GM21576 (cell line): ENCODE measurements at regions not wholly inside any gene's neighbourhood (a gene's known extent, or its start where the extent isn't known, plus 50 kb on each side); places are given as distances from the start of the nearest gene placed in this dataset.

Experiments
- ATAC-seq: cut with Tn5 transposase; IDR thresholded peaks from one replicate; pipeline ENCODE4 v1.9.1; 2021; ENCODE audit warnings: mild to moderate bottlenecking, moderate library complexity; ENCODE audit not compliant: unreplicated experiment

DNA sequence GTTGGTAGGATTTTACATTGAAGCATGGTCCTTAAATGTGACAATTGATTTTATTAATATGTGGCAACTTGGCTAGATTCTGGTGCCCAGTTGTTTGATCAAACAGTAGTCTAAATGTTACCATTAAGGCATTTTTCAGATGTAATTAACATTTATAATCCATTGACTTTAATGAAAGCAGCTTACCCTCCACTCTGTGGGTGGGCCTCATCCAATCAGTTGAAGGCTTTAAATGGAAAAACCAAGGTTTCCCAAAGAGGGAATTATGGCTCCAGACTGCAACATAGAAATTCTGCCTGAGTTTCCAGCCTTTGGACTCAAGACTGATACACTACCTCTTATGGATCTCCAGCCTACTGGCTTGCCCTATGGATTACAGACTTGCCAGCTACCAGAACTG, 1153.2 kb downstream of the BCL11B start:
- ATAC-seq: no peak

DNA sequence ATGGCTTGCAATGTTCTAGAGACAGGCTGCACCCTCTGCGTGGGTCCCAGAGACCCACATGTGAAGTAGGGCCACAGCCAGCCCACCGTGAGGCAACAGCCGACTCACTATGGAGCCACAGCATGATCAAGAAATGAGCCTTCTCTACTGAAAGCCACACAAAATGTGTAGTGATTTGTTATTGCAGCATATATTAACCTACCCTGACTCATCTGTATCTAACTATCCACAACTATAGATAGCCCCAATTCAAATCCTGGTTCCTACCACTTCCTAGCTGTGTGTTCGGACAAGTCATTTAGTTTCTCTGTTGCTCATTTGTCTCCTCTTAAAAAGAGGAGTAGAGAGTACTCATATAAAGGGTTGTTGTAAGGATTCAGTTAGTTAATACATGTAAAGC, 1152.3 kb downstream of the BCL11B start:
- ATAC-seq: no peak

DNA sequence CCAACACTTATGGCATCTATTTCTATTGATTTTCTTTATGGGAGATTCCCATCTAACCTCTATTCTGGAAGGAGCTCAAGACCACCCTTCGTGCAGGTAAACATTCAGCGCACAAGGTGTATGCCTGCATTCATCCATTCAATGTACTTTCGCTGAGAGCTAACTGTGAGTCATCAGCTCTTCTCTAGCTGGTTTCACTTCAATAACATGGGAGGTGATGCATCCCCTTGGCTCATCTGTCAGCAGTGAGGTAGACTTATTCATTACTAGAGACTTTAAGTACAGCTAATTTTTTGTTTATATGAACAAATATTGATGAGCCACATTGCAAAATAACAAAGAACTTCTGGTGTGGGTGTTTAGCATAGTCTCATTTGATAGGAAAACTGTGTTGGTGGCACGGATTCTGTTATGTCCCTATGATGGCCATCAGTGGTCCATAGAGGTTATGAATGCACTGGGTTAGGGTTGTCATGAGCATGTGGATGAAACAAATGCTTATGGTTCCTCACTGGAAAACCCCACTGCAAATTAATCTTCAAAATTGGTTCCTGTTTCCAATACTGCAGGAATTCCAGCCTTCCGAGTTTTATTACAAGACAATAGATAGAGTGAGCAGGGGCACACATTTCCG, 1151.0 kb downstream of the BCL11B start:
- ATAC-seq: no peak

DNA sequence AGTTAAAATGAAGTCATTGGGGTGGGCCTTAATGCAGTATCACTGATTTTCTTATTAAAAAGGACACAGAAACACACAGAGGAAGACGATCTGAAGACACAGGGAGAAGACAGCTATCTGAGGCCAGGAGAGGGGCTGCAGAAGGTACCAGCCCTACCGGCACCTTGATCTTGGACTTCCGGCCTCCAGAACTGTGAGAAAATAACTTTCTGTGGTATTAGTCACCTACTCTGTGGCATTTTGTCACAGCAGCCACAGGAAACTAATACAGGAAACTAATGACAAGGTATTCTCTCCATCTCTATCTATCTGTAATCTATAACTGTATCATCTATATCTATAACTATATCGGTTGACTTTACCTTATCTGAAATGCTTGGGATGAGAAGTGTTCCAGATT, 1149.5 kb downstream of the BCL11B start:
- no peak for ATAC-seq

DNA sequence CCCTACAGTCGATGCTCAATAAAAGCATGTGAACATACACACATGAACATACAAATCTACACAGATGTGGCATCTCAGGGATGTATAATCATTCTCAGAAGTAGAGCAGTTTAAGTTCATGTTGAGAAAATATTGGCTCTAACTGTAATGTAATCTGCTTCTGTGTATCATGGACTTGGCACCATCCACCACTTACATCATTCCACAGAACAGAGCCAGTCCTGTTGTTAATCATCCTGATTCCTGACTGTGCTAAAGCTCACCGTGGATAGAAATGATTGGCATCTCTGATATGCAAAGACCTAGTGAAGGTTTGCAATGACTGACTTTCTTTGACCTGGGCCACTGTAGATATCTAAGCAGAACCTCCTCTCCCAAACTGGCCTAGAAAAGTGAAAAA, 1141.3 kb downstream of the BCL11B start:
- ATAC-seq: no peak

DNA sequence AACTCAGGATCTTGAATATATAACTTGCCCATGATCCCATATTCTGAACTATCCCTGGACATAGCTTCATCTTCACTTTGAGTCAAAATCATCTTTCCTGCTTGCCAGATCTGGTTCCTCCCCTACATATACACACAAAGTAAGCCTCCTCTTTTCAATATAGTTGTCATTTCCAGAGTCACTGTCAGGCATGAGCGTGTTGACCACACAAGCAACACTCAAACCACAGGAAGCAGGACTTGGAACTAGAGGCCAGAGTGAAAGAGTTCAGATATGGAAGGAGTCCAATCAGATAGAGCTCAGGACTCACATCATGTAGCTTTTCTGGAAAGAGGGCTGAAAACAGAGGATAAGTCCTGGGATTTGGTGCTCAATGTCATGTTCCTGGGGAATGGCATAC, 1140.6 kb downstream of the BCL11B start:
- no peak for ATAC-seq

DNA sequence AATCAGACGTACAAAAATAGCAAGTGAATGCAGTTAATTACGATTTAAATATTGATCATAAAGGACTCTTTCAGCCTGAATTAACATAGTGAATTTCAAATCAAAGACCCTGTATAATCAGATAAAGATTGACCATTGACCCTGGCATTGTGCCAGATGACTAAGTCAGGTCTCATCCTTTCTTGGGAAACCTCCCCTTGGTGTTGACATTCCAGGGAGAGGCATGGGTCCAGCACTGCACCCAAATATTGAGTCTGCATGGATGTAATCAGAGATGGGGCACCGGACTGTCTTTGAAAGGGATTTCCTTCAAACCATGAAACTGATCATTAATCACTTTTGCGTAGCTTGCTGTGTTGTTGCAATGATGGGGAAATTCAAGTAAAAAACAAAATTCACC, 1138.2 kb downstream of the BCL11B start:
- ATAC-seq: no peak

DNA sequence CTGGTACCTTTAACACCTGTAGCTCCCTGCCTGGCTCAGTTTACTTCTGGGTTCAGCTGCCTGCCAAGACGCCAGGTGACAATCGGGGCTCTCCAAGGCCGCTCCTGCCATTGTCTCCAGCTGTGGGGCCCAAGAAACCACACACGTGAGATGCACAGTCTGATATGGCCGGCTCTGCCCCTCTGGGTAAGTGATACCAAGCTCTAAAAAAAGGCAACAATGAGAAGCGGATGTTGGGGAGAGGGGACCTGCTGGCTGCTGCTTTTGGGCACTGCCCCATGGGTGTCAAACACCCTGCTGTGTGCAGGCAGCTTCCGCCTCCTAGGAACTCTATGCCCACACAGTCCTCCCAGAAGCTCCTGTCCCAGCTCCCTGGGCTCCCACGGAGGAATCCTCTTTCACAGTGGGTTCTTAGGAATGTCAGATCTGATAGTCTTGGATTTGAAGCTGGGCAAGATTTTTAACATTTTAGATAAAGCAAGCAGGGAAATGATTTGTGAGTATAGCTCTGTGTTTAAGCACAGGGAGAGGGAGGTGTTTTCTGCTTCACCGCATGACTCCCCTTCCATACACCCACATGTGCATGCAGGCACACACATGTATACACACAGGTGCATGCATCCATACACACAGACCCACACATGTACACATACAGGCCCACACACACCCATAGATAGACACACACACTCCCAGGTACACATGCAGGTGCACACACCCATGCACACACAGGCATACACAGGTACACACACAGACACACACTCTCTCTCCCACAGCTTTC, 1135.8 kb downstream of the BCL11B start:
- ATAC-seq: no peak

DNA sequence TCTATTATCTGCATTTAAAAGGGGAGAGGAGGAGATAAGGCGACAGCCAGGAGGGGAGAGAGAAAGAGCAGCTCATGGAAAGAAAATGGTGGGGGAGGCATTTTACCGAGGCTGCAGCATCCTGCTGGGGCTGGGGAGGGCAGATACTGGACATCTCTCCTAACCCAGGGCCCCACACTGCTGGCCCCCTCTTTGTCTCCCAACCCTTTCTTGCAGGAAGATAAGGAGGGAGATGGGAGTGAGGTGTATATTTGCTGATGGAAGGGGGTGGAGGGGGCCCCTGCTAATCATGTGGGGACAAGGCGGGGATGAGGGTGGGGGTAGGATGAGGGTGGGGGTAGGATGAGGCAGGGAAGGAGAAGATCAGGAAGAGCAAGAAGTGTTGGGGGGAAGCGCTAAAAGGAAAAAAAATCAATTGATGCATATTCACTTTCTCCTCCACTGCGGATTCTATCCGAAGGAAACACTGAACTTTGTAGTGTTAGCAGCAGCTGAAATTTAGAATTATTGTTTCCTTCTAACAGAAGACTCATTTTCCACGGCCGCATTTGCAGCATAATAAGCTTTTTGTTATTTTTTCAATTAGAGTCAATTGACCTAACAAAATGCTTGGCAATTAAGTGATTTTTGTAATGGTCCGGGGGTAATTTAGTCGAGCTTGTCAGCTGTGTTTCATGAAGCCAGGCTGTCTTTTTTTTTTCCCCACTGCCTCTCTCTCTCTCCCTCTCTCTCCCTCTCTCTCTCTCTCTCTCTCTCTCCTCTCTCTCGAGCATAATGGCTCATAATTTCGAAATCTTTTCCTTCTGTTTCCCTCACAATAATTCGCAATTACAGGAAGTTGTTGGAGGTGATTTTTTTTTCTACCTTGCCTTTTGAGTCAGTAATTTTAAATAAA, 1134.6 kb downstream of the BCL11B start:
- no peak for ATAC-seq

DNA sequence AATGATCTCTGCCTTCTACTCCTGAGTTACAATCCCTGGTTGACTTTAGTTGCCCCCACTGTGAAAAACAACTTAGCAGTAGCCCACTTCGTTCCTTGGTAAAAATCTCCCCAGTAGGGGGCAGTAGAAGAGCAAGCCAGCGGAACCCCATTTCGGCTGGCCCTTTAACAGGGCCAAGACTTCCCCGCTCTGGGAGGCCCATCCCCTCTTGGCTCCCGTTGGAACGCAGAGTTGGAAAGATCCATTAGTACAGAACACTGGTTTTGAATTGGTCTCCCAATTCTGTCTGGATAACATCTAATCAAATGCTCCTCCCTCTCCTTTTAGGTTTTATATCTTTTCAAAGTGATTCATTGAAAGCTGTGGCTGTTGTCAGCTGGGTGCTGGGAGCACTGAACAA, 1133.3 kb downstream of the BCL11B start:
- no peak for ATAC-seq

DNA sequence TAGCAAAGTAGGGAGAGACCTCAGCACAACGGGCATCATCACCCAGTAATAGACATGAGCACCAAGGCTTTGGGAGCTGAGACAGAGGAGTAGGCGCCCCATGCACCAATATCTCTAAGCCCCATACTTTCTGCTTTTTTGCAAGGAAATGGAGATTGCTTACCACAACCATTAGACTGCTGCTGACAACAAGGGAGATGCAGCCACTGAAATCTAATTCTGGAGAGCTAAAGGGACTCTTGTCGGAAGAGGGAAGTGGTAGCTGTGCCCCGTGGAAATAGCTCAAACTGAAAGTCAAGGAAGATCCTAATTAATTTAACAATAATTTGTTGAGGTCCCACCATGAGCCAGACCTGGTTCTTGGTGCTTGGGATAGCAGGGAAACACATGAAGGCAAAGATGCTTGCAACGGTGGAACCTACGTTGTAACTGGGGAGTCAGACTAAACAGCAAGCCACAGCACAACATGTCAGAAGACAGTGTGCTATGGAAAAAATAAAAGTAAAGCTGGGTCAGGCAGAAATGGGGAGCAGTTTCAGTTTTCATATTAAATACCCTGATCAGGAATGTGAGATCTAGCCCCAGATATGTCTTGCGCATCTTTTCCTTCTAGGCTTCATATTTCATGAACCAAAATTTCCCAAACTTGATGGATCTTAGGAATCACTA, 1131.0 kb downstream of the BCL11B start:
- no peak for ATAC-seq

DNA sequence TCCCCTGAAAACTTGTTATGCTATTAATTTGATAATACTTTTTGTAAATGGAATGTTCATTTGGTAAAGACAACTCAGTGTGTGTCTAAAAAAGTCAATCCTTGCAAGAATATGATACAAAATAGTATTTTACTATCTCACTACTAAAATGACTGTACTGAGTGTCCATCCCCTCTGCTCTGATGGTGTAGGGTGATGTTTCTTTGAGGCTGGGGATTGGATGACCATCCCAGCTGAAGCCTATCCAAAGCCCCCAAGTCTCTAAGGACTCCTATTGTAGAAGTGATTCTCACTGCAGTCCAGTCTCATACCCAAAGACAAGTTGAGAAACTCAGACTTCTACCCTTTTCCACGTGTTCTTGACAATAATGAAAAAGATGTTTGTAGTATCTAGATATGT, 1128.4 kb downstream of the BCL11B start:
- ATAC-seq: no peak

DNA sequence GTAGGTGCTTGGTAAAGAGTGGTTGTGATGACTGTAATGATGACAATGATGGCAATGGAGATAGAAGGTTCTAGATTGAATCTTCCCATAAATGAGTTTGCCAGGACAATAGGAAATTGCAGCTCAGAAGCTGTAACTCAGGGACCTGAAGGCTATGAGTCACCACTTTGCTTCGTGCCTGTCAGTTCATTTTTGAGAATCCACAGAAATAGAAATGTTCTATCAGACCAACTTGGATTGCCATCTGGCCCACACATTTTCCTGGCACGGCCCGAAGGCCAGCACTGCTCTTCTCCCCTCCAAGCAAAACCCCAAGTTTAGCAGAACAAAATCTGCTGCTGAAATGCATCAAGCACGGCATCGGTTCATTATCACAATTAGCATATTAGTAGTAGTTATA, 1127.0 kb downstream of the BCL11B start:
- no peak for ATAC-seq

DNA sequence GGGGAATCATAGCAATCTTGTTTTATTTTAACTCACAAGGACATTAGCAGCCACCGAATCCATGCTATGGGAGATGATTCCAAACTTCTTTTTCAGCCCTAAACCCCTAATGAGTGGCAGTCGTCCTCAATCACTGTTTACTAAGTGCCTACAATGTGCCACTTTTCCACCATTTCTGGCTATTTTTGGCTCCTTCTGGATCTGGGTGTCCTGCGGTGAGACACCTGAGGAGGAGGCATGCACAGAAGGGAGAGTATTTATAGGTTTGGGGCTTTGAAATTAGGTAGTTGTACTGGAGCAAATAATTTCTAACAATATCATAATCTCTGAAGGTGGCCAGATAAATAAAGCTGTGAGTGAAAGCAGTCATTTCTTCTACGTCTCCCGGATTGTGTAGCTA, 1125.6 kb downstream of the BCL11B start:
- ATAC-seq: no peak

DNA sequence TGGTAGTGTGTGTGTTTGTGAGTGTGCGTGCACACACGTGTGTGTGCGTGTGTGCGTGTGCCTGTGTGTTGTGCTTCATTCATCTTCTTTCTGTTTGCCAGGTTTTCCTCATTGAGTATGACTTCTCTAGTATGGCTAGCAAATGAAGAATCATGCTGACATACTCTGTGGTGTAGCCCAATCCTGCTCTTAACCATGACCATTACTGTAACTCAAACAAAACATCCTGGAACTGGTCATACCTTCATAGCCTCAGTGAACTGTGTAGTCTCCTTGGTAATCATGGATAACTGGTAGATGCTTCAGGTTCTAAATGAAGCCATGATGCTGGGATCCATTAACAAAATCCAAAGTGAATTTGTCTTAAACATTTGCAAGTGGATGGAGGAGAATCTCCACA, 1117.7 kb downstream of the BCL11B start:
- no peak for ATAC-seq

DNA sequence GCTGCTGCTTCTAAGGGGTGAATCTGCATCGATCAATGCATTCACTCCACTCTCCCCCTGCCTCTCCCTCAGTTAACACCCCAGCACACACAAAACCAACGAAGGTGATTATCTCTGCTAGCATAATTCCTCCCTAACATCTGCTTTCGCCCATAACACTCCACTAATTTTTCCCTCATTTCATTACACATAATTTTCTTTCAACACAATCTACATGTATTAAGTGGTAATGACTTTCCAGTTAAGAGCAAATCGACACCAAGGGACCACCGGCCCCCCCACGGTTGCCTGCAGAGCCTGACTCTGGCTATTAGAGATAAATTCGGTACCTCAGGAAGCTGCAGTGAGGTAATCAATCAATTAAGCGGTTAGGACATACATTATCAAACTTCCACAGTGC, 1115.6 kb downstream of the BCL11B start:
- ATAC-seq: no peak

DNA sequence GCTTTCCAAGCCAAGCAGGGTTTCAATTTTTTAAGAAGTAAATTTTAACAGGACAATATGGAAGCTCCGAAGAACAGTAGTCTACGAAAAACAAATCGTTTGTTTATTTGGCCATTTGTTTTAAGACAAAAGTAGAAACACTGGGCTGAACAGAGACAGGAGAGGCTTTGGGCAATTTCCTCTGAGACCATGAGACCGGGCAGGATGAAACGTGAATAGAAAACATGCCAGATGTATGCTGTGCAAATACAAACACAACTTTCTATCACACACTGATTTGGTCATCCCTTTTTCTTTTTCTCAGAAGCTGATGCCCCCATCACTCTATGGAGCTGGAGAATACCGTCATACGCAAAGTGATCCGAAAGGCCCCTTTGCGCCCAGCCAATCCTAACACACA, 1111.1 kb downstream of the BCL11B start:
- ATAC-seq: no peak

DNA sequence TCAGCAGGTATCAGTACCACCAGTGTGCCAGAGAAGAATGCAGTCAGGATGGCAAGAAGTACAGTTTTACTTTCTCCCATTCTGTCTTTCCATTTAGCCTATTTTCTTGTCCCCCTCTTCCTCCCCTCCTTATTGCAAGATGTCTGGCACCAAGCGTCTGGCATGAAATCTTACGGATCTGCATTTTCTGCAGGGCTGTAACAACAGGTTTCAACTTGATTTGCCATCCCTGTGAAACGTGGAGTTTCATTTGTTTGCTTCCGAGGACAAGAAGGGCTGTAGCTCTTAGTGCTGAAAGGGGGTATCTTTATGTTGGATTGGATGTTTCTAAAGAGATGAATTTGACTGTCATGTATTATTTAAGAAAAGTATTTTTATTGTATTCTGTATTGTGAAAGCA, 1110.6 kb downstream of the BCL11B start:
- no peak for ATAC-seq

DNA sequence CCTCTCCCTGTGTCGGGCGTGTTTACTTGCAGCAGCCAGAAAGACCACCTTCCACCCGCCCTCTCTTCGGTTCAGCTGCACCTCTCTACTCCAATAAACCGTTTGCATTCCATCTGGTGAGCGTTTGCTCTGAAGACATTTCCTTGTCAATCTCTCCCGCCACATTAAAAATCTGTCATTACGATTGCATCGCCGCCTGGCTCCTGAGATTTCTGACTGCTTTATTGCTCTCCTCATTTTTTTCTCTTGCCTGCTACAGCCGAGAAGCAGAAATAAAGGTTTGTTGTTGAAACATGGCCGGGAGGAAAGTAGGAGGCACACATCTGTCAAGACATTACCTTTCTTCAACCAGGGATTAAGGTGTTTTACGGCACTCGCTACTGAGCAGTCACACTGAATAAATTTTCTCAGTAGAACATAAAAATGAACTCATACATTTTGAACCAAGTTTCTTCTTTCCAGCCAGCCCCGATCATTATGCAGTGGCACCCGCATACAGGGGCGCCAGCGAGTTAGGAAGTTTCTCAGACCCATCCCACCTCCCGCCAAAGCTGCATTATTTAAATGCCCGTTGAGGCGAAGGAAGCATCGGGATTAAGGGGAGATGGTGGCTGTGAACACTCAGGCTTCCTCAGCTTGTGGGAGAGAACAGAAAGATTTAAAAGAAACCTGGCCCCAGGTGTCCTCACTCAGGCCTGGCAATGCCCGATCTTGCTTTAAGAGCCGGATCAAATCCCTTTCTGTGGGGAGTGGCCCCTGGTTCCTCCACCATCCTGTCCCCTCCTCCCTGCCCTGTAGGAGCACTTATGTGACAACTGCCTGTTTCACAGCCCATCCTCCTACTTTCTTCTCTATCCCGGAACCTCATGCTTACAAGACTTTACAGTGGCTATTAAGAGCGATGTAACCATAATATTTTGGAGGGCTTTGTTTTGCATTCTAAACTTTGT, 1108.9 kb downstream of the BCL11B start:
- ATAC-seq: no peak

DNA sequence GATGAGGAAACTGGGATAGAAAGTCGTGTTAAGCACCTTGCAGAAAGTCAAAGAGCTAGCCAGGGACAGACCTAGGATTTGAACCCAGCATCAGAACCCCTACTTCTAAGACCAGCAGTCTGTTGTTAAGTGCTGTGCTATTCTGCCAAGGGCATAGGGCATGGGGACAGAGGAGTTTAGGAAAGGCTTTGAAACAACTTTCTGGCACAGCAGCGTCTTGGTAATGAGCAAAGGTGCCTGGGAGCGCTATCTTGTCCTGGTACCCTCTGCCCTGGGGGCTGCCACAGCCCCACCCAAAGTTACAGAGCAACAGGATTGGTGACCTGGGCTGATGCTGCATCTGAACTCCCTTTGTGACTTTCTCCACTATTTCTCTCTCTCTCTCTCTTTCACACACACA, 1108.1 kb downstream of the BCL11B start:
- ATAC-seq: no peak
